ENCODE measurements at regions not wholly inside any gene's neighbourhood (a gene's known extent, or its start where the extent isn't known, plus 50 kb on each side); places are given as distances from the start of the nearest gene placed in this dataset.

DNA sequence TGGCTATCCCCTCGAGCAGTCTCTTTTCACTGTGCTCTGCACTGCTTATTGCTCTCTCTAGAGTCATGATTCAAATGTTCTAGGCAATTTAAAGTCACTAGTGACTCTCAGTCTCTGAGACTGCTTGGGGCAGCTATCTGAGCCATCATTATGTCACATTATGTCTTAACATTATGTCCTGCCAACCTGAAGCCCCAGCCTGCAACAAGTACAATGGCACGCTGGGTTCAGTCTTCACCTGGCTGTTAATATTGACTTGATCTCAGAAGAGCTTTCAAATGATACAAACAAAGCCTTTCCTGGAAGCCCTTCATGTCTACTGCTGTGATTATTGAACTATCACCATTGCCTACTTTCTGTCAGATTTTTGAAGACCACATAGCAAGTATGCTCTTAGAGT is 128.1 kb upstream of the GRM7 start:
- Histone ChIP-seq H3K4me2 (ENCODE audit: low read depth, low read length) (no peak overlapping the region), H3K9ac (ENCODE audit: low read length) (no peak overlapping the region), H3K9me2 (replicated peaks; ENCODE audit: insufficient read depth, low read length) (no peaks in the 10 kb centered on the region), H3F3A (ENCODE audit: insufficient read depth, low read length) (no peaks in the 10 kb centered on the region), H2AFZ (ENCODE audit: low read length) (no peak overlapping the region), H3K4me1 (ENCODE audit: low read length) (no peaks in the 10 kb centered on the region), H4K20me1 (ENCODE audit: insufficient read depth, low read length) (no peaks in the 10 kb centered on the region), H3K4me3 (ENCODE audit: low read length) (no peak overlapping the region), H3K9me3 (replicated peaks; ENCODE audit: insufficient read depth, low read length) (no peaks in the 10 kb centered on the region), H3K27ac (ENCODE audit: low read length) (no peak overlapping the region), H3K27me3 (replicated peaks; ENCODE audit: insufficient read depth, low read length) (no peaks in the 10 kb centered on the region), H3K79me2 (ENCODE audit: low read length) (no peaks in the 10 kb centered on the region), H3K36me3 (replicated peaks; ENCODE audit: insufficient read depth, low read length) (no peaks in the 10 kb centered on the region)
- DNase-seq: no peak
- TF ChIP-seq EZH2 (optimal IDR thresholded peaks at IDR 0.05; ENCODE audit: low read depth, low read length) (no peak), EZH2phosphoT487 (IDR thresholded peaks at IDR 0.05; ENCODE audit: low read length) (no peak)
- TF ChIP-seq, protein P1, sequence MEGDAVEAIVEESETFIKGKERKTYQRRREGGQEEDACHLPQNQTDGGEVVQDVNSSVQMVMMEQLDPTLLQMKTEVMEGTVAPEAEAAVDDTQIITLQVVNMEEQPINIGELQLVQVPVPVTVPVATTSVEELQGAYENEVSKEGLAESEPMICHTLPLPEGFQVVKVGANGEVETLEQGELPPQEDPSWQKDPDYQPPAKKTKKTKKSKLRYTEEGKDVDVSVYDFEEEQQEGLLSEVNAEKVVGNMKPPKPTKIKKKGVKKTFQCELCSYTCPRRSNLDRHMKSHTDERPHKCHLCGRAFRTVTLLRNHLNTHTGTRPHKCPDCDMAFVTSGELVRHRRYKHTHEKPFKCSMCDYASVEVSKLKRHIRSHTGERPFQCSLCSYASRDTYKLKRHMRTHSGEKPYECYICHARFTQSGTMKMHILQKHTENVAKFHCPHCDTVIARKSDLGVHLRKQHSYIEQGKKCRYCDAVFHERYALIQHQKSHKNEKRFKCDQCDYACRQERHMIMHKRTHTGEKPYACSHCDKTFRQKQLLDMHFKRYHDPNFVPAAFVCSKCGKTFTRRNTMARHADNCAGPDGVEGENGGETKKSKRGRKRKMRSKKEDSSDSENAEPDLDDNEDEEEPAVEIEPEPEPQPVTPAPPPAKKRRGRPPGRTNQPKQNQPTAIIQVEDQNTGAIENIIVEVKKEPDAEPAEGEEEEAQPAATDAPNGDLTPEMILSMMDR (IDR thresholded peaks at IDR 0.05; ENCODE audit: low read length): no peak

DNA sequence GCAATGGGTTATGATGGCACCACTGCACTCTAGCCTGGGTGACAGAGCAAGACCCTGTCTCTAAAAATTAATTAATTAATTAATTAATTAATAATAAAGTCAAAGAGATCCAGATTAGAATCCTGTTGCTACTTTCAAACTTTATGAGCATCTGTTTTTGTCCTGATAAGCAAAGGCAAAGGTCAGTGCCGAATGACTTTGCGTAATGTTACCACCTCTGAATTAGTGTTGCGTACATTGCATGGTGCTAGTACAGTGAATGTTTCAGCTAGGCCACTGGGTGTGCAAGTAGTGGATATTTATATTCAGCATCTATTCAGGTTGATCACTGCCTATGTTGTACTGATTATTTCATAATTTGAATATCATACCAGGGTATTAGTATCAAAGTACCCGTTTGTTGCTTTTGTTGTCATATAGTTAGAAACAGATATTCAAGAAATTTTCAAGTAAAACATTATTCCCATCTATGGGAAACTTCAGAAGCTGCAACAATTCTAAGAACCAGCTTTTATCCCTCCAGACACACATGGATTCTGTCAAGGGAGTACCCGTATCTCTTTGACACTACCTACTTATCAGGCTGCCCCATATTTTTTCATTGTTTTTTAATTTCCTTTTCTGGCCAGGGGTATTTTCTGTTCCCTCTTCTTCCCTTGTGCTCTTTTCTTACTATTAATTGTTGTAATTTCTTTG is 127.1 kb upstream of the GRM7 start:
- Histone ChIP-seq H2AFZ (ENCODE audit: low read length) (no peak overlapping the region), H3K9ac (ENCODE audit: low read length) (no peak overlapping the region), H3K79me2 (ENCODE audit: low read length) (no peaks in the 10 kb centered on the region)

DNA sequence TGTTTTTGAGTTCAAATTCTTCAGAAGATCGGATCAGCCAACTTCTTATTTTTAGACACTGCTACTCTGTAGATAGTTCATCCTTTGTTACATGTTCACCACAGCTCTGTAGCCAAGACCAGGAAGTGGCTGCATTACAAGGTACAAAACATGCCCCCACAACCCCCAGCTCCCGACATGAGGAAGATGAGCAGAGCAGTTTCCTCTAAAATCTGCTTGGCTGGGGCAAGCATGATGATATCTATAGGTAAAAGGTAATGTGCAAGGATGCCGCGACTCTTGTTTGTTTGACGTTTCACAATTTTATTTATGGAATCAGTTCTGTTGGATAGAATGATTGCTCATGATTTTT is 126.5 kb upstream of the GRM7 start:
- H3K9ac ChIP-seq (ENCODE audit: low read length): no peak overlapping the region
- no peak for DNase-seq

More for the DNA sequence above, 127.1 kb upstream of the GRM7 start:
- Histone ChIP-seq H3K4me3 (ENCODE audit: low read length) (no peak overlapping the region), H4K20me1 (ENCODE audit: insufficient read depth, low read length) (no peaks in the 10 kb centered on the region), H3K9me2 (replicated peaks; ENCODE audit: insufficient read depth, low read length) (no peaks in the 10 kb centered on the region), H3K27ac (ENCODE audit: low read length) (no peak overlapping the region), H3K4me2 (ENCODE audit: low read depth, low read length) (no peak overlapping the region), H3K4me1 (ENCODE audit: low read length) (no peaks in the 10 kb centered on the region), H3K9me3 (replicated peaks; ENCODE audit: insufficient read depth, low read length) (no peaks in the 10 kb centered on the region), H3K27me3 (replicated peaks; ENCODE audit: insufficient read depth, low read length) (no peaks in the 10 kb centered on the region), H3K36me3 (replicated peaks; ENCODE audit: insufficient read depth, low read length) (no peaks in the 10 kb centered on the region), H3F3A (ENCODE audit: insufficient read depth, low read length) (no peaks in the 10 kb centered on the region)
- TF ChIP-seq EZH2phosphoT487 (IDR thresholded peaks at IDR 0.05; ENCODE audit: low read length) (no peak), EZH2 (optimal IDR thresholded peaks at IDR 0.05; ENCODE audit: low read depth, low read length) (no peak)
- TF ChIP-seq, protein P1 (IDR thresholded peaks at IDR 0.05; ENCODE audit: low read length): no peak
- DNase-seq: no peak

More for the DNA sequence above, 126.5 kb upstream of the GRM7 start:
- H3K27me3 ChIP-seq (replicated peaks; ENCODE audit: insufficient read depth, low read length): no peaks in the 10 kb centered on the region
- no peaks in the 10 kb centered on the region for H3K9me2 ChIP-seq (replicated peaks; ENCODE audit: insufficient read depth, low read length)
- no peak overlapping the region for H3K4me2 ChIP-seq (ENCODE audit: low read depth, low read length)
- H3K79me2 ChIP-seq (ENCODE audit: low read length): no peaks in the 10 kb centered on the region
- no peak overlapping the region for H3K27ac ChIP-seq (ENCODE audit: low read length)
- H2AFZ ChIP-seq (ENCODE audit: low read length): no peak overlapping the region
- H3K9me3 ChIP-seq (replicated peaks; ENCODE audit: insufficient read depth, low read length): no peaks in the 10 kb centered on the region
- H3K4me3 ChIP-seq (ENCODE audit: low read length): no peak overlapping the region
- H3K36me3 ChIP-seq (replicated peaks; ENCODE audit: insufficient read depth, low read length): no peaks in the 10 kb centered on the region
- H3K4me1 ChIP-seq (ENCODE audit: low read length): no peaks in the 10 kb centered on the region
- TF ChIP-seq, protein P1 (IDR thresholded peaks at IDR 0.05; ENCODE audit: low read length): no peak
- TF ChIP-seq EZH2 (optimal IDR thresholded peaks at IDR 0.05; ENCODE audit: low read depth, low read length) (no peak), EZH2phosphoT487 (IDR thresholded peaks at IDR 0.05; ENCODE audit: low read length) (no peak)
- H4K20me1 ChIP-seq (ENCODE audit: insufficient read depth, low read length): no peaks in the 10 kb centered on the region
- no peaks in the 10 kb centered on the region for H3F3A ChIP-seq (ENCODE audit: insufficient read depth, low read length)
